NCI-H1092 (cell line): ENCODE measurements at regions not wholly inside any gene's neighbourhood (a gene's known extent, or its start where the extent isn't known, plus 50 kb on each side); places are given as distances from the start of the nearest gene placed in this dataset.
"Not testable (repeated sequence)": the region's sequence is repeated elsewhere in the genome, so short reads cannot be mapped to it uniquely, and the experiment has no call there.

Source experiments
- DNase-seq: peaks from one replicate; lab custom pipeline; 2025; lab: John Stamatoyannopoulos, UW

DNA sequence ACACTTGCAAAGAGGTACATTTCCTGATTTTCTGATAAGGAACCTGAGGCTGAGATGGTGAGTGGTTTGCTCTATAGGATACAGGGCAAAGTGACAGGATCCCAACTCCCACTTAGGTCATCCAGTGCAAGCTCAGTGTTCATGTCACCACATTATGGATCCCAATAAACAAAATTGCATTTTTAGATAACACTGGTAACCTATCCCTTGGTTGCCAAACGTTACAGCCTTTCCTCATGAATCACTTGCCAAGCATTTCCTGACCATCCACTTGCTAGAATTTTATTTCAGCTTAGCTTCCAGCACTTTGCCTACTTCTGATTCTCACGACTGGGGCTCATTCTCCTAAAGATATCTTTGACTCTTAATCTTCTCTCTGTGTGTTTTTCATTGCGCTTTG, 131.4 kb upstream of the ODAD2 start:
- DNase-seq = no peak

DNA sequence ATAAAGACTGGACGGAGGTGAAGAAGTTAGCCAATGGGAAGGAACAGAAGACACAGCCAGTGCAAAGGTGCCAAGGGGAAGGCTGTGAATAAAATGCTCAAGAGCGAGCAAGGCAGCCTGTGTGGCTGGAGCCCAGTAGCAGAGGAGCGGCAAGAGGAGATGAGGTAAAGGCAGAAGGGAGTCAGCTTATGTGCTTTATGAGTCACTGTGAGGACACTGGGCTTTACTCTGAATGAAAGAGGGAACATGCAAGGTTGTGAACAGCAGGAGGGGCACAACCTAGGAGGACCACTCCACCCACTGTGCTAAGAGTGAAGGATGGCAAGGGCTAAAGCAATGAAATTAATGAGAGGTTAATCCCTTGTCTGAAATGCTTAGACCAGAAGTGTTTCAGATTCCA, 129.0 kb upstream of the ODAD2 start:
- DNase-seq = no peak

DNA sequence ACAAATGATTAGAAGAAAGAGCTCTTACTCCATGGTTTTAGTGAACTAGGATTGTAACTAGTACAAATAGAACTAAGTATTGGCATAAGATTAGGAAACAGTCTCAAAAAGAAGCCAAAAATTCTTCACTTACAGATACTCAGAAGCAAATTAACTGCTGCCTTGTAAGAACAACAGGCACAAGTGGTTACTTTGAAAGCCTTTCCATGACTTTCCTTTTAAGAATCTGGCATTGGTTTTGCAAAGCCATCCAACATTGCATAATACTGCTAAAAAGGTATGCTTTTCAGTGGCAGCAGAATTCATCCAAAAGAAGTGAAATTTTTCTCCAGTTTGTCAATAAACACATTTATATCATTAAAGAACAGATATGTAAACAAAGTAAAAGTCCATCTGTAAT, 126.8 kb upstream of the ODAD2 start:
- DNase-seq = no peak

DNA sequence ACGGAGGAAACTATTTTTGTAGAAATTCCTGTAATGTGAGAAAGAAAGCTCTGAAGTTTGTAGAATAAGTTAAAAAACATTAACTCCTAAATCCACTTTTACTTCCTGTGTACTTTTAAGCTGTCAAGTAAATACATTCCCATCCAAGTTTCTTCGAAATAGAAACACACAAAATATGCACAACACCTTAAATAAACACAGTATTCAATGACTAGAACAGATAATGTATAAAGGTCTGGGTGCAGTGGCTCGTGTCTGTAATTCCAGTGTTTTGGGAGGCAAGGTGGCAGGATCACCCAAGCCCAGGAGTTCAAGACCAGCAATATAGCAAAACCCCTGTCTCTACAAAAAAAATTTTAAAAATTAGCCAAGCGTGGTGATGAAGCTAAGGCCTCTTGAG, 121.9 kb upstream of the ODAD2 start:
- DNase-seq = no peak

DNA sequence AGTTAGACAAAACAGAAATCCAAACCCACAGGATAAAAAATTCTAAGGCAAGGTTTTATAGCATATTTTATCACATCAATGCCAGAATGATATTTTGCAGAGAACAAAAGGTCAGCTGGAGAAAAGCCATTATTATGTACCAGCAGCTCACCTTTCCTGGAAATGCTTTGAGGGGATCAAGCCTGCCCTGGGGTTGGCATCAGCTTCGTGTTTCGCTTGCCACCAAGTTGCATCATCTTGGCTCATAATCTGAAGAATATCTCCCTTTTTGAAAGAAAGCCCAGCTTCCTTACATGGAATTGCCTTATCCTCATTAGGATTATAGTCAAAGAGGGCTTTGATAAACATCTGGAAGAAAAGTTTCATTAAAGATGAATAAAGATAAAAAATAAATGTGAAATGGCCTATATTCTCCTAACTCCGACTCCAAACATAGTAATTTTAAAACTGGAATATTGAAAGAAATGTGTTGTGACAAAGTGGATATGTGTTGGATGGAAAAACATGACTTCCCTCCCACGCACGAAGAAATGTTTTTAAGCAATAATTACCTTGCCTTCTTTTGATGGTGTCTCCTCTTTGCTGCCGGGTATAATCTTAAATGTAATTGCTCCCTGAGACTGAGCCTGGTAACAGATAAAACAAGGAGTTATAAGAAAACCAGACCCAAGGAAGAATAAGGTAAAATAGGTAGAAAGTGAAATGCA, 121.3 kb upstream of the ODAD2 start:
- no peak for DNase-seq

DNA sequence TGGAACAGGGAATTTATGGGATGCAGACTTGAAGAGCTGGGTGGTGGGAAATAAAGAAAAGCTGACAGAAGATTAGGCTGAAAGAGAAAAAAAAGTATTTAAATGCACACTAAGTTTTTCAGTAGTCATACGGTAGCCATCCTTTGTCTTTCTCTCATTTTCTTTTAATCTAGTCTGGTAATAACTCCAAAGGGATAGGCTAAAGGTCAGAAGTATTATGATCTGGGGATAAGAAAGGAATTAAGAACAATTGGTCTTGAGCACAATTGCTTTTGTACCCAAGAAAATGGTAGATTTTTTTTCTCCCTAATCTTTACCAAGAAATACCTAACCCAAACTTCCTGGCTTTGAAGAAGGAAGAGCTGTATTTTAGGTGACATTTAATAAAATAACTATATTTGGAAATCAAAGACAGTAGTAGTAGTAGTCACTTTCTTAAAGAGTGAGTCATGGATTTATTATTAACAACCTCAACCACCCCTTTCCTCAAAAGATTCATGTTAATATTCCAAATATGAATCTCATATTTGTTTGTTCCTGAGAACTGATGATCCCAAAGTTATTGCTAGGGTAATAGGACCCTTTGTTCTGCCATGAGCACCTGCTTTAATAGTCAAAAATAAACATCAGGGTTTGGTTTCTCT, 120.2 kb upstream of the ODAD2 start:
- DNase-seq = no peak

DNA sequence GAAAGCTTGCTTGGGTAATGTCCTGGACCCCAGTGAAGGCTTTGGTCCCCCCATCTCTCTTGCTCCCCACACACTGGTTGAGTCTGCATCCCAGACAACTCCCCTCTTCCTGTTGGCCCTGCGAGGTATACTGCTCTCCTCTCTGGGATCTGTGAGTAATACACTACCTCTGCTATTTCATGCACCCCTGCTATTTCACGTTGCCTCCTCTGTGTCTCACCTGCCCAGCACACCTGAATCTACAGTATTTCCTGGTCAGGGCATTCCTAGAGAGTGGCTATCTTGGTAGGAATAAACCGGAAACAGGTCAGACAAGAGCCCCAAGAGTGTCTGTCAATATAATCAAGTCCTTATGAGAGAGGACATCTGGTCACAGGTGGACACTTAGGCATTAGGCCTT, 114.3 kb upstream of the ODAD2 start:
- DNase-seq = no peak

DNA sequence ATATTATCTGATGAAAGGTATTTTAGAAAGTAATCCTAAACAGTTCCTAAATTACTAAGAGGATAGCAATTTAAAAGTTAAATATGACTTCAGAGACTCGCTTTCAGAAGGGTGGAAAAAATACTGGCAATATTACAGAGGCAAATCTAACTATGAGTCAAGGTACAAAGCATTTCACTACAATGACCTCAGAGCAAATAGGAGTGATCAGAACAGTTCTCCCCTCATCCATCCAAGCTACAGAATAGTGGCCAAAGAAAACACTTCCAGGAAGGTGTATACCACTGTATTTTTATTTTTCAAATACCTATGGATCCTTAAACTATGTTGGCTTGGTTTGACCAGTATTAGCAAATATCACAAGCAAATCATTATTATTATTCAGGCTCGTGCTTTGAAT, 112.8 kb upstream of the ODAD2 start:
- no peak for DNase-seq

DNA sequence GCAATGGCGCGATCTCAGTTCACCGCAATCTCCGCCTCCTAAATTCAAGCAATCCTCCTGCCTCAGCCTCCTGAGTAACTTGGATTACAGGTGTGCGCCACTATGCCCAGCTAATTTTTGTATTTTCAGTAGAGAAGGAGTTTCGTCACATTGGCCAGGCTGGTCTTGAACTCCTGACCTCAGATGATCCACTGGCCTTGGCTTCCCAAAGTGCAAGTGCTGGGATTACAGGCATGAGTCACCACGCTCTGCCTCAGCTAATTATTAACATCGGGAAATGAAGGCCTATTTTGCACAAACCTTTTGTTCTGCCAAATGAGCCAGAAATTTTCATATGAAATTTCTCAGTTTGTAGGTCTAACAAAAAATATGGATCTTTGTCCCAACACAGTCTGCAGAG, 106.7 kb upstream of the ODAD2 start:
- no peak for DNase-seq

DNA sequence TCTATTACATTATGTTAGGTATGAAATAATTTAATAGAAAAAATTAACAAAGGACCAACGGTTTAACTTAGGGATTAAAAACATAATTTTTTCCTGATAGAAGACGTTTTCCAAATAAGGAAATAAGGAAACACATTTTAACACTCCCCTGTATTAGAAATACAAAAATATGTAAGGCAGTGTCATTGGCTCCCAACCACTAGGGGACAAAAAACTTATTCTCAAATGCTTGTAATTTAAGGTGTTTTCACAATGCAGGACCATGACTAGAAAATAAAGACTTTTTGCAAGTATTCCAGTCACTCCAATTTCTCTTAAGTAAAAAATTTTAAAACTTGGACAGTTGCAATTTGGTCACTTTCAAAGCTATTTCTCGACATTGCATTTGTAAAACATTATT, 98.8 kb upstream of the ODAD2 start:
- no peak for DNase-seq

DNA sequence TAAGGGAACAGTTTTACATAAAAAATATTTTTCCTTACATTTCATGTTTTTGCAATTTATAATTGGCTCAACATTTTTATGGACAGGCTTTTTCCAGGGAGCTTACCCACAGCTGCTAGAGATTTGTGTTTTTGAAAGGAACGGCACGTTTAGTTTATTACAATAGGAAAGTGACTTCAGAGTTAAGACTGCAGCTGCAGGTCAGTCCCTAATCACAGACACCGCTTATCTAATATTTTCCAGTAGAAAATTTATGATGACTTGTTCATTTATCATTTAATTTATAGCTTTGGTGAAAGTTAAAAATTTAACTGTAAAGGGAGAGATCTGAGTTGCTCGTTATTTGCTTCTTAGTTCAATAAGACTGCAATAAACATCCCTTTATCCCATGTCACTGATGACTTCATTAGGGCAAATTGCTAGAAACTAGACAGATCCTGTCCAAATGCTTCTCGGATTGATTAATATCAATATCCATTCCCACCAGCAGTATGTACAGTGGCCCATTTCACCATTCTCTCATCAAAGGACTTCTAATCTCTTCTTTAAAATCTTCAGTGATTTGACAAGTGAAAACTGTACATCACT, 97.0 kb upstream of the ODAD2 start:
- no peak for DNase-seq

DNA sequence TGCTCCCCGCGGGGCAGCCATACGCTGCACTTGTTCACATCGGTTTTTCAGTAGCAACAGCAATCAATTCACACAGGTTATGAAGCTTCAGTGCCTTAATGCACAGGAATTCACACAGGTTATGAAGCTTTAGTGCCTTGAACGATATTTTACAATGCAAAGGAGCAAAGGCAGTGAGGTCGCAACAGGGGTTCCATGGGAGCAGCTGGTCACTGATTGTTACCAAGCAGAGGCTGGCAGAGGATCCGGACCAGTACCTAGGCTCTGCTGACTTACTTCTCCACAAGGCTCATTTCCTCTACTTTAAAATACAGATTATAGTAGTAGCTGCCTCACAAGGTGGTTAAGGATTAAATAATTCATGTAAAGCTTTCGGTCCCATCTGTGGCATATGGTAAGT, 95.2 kb upstream of the ODAD2 start:
- no peak for DNase-seq

DNA sequence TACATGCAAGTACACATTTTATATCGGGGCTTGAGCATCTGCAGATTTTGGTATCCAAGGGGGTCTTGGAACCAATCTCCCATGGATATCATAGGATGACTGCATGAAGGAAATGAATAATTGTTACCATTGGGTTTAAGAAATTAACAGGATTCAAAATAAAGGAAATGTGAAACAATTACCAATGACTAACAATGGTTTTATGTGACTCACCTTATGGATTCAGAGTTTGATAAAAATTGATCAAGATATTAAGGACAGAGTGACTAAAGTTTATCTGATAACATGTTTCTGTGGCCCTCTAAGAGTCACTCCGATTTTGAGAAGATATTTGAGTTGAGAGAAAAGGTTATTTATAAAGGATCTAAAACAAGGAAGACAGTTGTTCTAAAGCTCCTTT, 93.0 kb upstream of the ODAD2 start:
- DNase-seq = no peak

DNA sequence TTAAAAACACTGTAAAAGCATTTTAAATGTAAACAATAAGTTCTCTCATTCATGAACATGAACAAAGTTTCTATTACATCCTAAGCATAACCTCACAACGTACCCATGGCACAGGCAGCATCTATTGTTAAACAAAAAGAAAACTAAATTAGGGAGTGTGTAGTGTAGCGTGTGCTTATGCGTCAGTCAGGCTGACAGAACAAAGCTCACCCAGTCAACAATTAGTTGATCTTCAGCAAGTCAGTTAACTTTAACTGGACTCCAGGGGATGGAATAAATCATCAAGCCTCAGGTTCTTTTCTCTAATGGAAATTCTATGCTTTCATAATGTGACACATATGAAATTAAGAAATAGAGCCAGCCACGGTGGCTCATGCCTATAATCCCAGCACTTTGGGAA, 91.6 kb upstream of the ODAD2 start:
- no peak for DNase-seq

DNA sequence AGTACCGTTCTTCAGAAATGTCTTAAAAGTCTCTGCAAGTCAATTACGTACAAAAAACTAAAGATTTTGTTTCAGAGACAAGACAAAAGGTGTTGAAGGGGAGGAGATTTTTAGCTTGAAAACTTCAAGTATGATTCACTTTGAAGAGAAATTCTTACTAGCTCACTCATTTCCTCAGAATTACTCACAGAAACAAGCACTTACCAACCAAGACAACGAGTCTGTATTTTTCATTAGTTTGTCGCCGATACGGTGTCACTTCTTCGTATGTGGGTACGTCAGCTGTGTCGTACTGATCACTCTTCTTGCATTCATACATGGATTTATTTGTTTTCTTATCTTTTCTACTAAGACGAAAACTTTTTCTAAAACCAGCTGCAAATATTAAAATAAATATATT, 90.6 kb upstream of the ODAD2 start:
- no peak for DNase-seq

DNA sequence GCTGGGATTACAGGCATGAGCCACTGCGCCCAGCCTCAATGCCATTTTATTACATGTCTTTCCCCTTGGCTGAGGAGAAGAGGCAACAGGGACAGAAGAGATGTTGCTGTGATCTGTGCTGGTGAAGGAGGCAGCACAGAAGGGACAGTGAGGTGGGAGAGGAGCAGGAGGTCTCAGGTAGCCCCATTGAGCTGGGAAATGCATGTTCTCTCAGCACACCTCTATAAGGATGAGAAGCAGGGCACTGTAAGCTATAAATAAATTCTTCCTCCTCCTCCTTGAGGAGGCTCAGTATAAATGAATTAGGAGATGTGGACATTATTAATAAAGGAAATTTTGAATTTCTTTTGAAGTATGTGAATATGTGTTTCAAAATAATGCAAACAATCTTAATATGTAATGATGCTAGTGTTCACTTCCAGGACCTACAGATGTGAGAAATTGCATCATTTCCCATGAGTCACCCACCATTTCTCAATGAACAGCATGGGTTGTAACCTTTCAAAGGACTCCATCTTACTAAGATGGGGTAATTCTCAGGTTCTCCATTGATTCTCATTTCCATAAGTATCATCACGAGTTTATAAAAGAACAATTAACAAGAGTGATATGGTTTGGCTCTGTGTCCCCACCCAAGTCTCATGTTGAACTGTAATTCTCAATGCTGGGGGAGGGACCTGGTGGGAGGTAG, 88.9 kb upstream of the ODAD2 start:
- no peak for DNase-seq

DNA sequence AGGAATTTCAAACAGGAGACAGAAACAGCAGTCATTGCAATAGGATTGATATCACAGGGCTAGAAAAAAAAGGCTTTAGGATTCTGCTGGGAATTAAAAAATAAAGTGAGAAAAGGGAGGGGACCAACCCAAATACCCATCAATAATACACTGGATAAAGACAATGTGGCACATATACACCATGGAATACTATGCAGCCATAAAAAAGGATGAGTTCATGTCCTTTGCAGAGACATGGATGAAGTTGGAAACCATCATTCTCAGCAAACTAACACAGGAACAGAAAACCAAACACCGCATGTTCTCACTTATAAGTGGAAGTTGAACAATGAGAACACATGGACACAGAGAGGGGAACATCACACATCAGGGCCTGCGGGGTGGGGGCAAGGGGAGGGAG, 86.9 kb upstream of the ODAD2 start:
- DNase-seq = not testable (repeated sequence)

DNA sequence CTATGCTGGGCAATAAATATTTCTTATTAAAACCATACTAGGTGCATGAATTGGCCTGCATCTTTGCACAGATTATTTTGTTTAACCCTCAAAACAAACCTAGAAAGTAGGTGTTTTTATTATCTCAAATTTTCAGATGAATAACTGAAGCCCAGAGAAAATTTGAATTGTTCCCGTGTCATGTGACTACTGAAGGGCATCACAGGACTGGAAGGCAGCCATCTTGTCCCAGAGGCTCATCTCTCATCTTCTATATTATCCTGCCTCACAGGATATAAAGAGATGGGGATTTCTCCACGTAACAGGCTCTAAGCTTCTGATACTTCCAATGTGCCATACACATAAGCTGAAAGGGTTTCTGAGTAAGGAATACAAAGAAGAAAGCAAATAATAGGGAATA, 84.0 kb upstream of the ODAD2 start:
- DNase-seq = no peak

DNA sequence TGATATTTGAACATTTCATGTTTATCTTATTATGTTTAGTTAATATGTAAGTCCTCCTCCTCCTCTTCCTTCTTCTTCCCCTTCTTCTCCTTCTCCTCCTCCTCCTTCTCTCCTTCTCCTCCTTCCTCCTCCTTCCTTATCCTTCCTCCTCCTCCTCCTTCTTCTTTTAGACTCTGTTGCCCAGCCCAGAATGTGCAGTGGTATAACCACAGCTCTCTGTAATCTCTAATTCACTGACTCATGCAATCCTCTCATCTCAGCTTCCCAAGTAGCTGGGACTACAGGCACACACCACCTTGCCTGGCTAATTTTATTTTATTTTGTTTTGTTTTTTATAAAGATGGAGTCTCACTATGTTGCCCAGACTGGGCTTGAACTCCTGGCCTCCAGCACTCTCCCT, 83.4 kb upstream of the ODAD2 start:
- no peak for DNase-seq

DNA sequence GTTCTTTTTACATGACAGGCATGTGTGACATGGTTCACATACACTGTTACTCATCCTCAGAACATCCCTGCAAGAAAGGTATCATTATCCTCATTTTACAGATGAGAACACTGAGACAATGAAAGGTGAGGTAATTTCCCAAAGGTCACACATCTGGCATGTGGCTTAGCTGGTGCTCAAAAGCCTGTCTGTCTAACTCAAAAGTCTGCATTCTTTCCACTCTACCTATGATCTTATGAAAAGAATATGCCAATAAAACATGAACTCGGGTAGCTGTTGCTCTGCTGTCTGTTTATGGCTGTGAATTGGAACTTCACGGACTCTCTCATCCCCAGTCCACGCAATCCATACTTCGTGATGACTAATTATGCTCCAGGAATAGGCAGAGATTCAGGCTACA, 79.0 kb upstream of the ODAD2 start:
- DNase-seq = no peak

DNA sequence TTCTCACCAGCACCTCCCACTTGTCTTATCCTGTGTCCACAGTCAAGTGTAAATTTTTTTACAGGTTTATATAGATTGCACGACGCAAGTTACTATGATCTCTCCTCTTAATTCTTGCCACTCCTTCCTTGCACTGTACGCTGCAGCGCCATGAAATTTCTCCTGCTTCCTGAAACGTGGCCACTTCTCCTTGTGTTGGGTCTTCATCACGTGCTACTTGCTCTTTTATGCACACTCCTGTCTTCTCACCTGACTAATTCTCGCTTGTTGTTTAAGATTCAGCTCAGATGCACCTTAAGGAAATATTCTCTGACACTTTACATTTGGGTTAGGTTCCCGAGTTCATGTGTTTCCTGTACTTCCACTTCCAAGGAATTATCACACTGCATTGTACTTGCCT, 76.5 kb upstream of the ODAD2 start:
- DNase-seq = no peak

DNA sequence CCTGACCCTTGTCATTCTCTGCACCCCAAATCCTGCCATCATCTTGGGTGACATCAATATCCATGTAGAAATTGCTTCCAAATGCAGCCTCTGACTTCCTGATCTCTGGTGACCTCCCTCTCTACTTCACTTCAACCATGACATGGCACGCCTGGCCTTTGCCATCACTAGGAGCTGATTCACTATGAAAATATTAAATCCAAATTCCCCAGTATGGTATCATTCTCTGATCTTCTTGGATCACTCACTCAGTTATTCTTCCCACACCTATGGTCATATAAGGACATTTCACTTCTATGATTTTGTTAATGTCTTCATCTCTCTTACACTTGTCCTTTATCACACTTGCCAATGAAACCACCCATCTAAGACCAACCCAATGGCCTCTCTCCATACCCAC, 73.7 kb upstream of the ODAD2 start:
- no peak for DNase-seq

DNA sequence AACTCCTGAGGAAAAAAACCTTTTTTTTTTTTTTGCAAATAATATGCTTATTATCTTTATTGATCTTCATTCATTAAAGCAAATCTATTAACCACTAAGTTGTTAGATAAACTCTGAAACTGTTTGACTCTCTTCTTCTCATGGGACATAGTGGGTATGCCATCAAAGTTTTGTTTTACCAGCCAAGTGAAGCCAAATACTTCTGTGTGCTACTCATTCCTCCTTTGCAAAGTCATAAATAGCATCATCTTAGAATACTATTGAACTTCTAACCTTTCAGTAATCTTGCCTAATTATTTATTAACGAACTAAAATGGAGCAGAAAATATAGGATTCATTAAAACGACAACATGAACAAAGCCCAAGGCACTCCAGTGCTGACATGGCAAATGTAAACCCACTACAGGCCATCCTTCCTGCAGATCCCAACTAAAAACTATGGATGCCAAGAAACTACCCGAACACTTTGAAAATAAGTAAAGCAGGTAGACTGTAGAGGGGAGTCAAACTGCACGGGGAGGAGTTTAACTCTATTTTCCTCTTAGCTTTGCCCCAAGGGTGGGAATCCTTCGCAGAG, 61.2 kb upstream of the ODAD2 start:
- DNase-seq = no peak
